Esophagus squamous epithelium (tissue), 4 donors: ENCODE measurements at regions not wholly inside any gene's neighbourhood (a gene's known extent, or its start where the extent isn't known, plus 50 kb on each side); places are given as distances from the start of the nearest gene placed in this dataset.

Source experiments
- POLR2A ChIP-seq, 4 donors: fragments of 450-650 bp; IDR thresholded peaks; one replicate each; pipeline ENCODE4 v1.6.1; 2017; ENCODE audit warnings: antibody characterized with exemption in 4 of 4, mild to moderate bottlenecking in 4 of 4, moderate library complexity in 3 of 4
- TF ChIP-seq, protein P1 (sequence below), 6 experiments: fragments of 450-650 bp in 4 of 6; fragments of 200-600 bp in 2 of 6; sonication (generic) in 2 of 6; IDR thresholded peaks; one replicate each; pipeline ENCODE4 v1.5.1; 2016 to 2019; ENCODE audit warnings: antibody characterized with exemption in 6 of 6, mild to moderate bottlenecking in 4 of 6, moderate library complexity in 4 of 6

DNA sequence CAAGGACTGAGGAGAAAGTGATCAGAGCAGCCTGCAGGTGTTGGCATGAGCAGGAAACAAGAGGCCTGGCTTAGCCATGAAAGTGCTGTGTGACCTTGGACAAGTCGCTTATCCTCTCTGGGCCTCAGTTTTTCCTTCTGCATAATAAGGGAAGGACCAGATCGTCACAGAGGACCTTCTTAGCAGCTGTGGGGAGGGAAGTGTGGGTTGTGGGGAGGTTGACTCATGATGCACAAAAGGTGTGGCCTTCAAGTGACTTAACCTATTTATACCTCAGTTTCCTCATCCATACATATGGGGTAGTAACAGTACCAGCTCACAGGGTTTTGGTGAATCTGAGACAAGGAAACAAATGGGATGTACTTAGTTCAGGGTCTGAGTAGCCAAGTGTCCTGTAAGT lies 658.8 kb downstream of the MATN1 start:
- TF ChIP-seq, protein P1, sequence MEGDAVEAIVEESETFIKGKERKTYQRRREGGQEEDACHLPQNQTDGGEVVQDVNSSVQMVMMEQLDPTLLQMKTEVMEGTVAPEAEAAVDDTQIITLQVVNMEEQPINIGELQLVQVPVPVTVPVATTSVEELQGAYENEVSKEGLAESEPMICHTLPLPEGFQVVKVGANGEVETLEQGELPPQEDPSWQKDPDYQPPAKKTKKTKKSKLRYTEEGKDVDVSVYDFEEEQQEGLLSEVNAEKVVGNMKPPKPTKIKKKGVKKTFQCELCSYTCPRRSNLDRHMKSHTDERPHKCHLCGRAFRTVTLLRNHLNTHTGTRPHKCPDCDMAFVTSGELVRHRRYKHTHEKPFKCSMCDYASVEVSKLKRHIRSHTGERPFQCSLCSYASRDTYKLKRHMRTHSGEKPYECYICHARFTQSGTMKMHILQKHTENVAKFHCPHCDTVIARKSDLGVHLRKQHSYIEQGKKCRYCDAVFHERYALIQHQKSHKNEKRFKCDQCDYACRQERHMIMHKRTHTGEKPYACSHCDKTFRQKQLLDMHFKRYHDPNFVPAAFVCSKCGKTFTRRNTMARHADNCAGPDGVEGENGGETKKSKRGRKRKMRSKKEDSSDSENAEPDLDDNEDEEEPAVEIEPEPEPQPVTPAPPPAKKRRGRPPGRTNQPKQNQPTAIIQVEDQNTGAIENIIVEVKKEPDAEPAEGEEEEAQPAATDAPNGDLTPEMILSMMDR (IDR thresholded peaks at IDR 0.05), result no peak
- TF ChIP-seq POLR2A (IDR thresholded peaks at IDR 0.05), result no peak
